COR-L47 (cell line): ENCODE measurements at regions not wholly inside any gene's neighbourhood (a gene's known extent, or its start where the extent isn't known, plus 50 kb on each side); places are given as distances from the start of the nearest gene placed in this dataset.
"Not testable (repeated sequence)": the region's sequence is repeated elsewhere in the genome, so short reads cannot be mapped to it uniquely, and the experiment has no call there.

Experiments used
- DNase-seq: peaks from one replicate; lab custom pipeline; 2025; lab: John Stamatoyannopoulos, UW

DNA sequence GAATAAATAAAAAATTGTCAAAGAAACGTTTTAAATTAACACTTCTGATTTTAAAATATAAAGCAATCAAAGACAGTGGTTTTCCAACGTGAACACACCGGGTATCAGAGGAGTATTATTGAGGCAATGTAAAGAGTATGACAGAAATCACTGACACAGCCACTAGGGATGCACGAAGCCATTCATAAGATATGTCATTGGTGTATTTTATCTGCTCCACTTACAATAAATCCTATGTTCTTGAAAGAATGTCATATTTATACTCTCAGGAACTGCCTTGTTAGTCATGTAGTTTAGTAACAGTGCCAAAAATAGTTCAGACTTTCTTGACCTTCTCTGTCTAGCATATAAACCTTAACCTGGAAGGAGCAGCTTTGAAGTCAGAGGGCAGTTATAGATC lies 835.0 kb upstream of the NCAM2 start:
- no peak for DNase-seq

DNA sequence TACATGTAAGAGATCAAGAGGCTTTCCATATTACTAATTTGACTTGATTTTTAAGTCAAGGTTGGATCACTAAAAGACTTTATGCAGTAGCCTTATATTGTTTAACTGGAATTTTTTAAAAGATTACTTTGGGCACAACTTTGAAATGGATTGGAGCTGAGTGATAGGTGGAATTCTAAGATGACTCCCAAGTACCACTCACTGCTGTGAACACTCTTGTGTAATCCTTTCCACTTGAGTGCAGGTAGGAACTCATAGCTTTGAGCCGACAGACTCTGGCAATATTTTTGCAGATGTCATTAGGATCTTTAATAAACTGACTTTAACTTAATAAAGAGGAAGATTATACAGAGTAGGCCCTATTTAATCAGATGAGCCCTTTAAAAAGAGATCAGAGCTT lies 831.1 kb upstream of the NCAM2 start:
- DNase-seq, result no peak

DNA sequence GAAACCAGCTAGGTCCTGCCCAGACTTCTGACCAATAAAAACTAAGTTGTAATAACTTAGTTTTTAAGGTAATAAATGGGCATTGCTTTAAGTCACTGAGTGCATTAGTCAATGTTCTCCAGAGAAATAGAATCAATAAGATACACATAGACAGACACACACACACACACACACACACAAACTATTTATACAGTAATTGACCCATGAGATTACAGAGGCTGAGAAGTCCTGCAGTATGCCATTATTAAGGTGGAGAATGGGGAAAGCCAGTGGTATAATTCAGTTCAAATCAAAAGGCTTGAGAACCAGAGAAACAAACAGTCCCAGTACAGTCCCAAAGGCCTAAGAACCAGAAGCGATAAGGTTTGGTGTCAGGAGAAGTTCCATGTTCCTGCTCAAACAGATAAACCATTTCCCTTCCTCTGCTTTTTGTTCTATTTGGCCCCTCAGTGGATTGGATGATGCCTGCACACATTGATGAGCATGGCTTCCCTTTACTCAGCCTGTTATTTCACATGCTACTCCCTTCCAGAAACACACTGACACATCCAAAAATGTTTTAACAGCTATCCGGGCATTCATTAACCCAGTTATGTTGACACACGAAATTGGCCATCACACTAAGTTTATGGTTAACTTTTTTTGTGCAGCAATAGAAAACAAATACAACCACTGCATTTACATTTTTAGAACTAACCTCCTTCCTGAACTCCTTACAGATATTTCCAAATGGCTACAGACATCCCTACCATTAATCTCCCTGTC lies 828.2 kb upstream of the NCAM2 start:
- no peak for DNase-seq

DNA sequence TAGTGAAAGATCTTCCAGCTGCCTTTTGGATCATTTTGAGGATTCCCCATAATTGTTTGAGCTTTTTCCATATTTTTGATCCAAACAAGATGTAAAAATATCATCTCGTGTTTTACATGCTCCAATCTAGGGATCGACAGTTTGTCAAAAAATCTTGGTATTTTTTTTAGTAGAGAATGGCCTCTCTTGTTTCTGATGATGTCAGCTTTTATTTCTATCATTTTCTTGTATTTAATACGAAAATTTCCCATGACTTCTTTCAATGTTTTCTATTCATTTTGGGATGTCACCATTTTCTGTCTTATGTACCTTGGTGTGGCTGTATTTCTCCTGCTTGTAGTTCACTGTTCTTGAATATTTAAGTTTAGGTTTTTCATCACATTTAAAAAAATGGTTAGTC lies 812.0 kb upstream of the NCAM2 start:
- no peak for DNase-seq

DNA sequence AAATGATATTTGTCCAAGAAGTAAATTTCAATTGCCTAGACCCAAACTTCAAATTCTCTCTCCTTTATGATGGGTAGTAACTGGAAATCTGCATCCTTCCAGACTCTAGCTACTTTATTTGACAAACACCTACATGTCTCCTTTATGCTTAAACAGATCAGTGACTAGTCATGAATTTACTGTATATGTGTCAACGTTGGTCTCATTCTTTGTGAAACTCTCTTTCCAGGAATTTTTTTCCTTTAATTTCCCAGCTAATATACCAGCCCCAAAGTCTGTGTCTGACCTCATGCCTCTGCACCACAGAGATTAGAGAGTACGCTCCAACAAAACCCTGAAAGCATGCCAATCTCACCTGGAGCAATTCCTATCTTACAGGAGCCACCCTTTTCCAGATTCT lies 811.2 kb upstream of the NCAM2 start:
- DNase-seq, result no peak

DNA sequence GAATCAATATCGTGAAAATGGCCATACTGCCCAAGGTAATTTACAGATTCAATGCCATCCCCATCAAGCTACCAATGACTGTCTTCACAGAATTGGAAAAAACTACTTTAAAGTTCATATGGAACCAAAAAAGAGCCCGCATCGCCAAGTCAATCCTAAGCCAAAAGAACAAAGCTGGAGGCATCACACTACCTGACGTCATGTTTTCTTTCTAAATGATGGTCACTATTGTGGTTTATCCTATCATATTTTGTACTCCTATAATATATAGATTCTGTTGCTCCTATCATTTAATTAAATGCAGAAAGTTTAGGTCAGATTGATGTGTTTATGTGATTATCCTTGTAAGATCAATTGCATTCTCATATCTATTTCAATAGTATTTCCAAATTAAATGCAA lies 796.9 kb upstream of the NCAM2 start:
- not testable (repeated sequence) for DNase-seq

DNA sequence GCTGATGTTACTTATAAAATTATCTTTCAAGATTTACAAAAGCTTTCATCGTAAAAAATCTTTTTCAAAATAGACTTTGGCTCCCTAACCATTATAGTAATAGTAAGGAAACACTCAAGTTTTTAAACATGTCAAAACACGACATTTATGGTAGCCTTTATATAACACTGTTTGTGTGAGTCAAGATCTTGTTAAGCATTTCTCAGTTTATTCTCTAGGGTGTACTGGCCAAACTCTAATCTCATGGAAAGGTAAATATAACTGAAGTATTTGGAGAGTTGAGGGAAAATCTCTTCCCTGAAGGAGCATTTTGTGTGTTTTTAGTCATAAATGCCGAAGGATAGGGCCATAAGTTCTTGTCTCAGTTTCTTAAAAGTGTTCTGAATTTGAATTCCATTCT lies 790.9 kb upstream of the NCAM2 start:
- DNase-seq, result no peak

DNA sequence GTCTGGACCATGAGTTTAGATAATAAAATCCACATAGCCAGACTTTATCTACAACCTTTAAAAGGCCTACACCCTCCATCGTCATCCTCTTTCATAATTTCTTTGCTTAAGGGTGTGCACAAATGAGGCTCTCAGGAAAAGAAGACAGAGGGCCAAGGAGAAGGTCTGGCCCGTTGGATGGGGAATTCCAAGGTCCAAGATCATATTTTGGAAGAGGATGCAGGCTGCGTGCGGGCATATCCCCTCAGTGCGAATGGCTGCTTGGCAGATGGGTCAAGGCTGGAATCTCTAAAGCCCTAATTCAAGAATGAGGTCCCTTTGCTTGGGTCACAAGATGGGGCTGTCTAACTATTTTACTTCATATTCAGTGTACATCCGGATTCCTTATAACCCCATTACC lies 782.2 kb upstream of the NCAM2 start:
- DNase-seq, result no peak

DNA sequence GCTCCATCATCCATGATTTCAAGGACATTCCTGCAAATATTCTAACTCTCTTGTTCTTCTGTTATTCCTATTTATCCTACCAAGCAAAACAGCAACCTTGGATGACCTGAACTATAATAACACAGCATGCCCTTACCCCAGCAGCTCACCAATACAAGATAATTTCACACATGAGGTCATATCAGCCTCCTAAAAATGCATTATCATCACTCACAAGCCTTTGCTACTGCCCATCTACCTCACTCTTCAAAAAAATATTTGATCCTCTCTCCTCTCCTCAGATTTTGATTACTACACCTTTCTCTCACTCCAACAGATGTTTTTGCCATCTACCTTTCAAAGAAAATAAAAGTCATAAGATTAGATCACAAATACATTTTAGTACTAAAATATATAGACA lies 777.6 kb upstream of the NCAM2 start:
- DNase-seq, result no peak

DNA sequence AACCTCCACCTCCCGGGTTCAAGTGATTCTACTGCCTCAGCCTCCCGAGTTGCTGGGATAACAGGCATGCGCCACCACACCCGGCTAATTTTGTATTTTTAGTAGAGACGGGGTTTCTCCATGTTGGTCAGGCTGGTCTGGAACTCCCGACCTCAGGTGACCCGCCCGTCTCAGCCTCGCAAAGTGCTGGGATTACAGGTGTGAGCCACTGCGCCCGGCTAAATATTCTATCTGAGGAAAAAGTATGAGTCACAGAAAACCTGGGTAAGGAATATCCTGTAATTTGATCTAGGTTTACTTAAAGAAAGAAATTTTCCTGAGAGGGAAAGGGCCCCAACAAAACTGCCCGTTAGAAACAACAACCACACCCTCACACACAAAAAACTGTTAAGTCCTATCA lies 776.2 kb upstream of the NCAM2 start:
- DNase-seq, result not testable (repeated sequence)

DNA sequence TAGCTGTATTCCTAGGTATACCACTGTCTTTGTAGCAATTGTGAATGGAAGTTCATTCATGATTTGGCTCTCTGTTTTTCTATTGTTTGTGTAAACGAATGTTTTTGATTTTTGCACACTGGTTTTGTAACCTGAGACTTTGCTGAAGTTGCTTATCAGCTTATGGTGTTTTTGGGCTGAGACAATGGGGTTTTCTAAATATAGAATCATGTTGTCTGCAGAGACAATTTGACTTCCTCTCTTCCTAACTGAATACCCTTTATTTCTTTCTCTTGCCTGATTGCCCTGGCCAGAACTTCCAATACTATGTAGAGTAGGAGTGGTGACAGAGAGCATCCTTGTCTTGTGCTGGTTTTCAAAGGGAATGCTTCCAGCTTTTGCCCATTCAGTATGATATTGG lies 761.6 kb upstream of the NCAM2 start:
- DNase-seq, result not testable (repeated sequence)

DNA sequence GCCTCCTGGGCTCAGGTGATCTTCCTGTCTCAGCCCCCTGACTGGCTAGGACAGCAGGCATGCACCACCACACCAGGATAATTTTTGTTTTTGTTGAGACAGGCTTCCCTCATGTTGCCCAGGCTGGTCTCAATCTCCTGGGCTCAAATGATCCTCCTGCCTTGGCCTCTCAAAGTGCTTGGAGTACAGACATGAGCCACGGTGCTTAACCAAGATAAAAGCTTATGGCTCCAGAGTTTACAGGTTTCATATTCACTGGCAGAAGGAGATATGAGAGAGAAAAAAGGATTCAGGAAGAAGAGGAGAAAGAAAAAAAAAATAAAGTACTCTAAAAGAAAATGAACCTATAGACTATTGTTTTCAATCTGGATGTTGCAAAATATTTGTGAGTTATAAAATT lies 748.8 kb upstream of the NCAM2 start:
- DNase-seq, result no peak

DNA sequence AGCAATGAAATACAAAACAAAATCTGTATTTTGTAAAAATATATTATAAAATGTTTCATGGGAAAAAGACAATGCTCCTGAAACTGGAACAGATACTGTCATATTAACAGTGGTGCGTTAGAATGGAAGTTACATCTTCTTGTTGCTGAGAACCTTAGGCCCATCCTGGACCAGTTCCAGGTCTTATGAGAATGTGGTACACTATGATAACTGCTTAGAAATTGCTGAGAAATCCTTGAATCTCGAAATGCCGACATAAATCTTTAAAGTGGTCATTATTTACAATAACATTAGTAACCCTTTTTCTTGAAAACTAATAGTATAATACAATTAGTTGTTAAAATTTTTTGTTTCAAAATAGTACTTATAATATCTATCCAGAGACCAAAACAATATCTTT lies 747.9 kb upstream of the NCAM2 start:
- DNase-seq, result no peak

DNA sequence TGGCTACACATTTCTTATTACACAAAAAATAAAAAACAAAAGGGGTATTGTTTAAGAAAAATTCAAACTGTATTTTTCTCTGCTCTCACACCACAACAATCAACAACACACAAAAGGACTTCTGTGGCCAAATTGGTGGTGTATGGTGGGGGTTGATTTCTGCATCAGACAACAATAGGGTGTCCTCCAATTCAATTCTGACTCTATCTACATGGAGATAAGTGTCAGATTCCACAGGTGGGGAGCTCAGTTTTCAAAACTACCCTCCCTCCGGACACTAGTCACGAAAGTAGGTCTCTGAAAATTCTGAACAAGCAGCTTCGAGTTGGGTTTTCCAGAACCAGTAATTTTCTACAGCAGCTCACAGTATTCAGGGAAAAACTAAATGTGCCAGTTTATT lies 744.9 kb upstream of the NCAM2 start:
- no peak for DNase-seq

DNA sequence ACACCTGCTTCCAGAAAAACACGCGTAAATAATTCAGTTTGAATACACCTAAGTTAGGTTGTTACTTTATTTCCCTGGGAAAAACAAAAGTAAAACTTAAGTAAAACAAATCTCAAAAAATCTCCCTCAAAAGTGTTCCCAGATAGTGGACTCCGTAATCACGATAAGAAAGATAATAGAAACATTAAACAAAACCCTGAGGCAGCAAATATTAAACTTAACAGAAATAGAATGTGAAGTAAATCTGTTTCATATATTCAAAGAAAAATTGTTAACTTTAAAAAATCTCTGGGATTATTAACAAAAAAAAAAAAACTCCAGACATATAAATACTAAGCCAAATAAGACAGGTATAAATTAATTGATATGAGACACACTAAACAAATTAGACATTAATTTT lies 743.2 kb upstream of the NCAM2 start:
- DNase-seq, result no peak

DNA sequence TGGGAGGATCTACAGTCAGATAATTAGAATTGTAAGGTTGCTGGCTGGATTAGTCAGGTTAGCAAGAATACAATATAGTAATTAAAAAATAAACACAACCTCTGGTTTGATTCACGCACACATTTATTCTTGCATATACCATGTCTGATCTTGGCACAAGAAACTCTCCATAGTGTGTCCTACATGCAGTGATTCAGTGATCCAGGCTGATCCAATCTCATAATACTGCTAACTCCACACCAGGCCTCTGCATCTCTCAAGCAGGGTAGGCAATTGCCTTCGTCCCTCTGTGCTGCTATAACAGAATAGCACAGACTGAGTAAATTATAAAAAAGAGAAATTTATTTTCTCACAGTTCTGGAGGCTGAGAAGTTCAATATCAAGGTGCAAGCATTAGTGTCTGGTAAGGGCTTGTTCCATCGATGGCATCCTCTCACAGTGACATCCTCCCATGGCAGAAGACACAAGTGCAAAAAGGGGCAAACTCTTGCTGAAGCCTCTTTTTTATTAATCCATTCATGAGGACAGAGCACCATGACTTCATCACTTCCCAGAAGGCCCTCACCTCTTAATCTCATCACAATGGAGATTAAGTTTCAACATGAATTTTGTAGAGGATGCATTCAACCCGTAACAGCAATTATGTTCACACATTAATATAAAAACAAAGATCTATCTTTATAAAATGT lies 741.0 kb upstream of the NCAM2 start:
- DNase-seq, result no peak

DNA sequence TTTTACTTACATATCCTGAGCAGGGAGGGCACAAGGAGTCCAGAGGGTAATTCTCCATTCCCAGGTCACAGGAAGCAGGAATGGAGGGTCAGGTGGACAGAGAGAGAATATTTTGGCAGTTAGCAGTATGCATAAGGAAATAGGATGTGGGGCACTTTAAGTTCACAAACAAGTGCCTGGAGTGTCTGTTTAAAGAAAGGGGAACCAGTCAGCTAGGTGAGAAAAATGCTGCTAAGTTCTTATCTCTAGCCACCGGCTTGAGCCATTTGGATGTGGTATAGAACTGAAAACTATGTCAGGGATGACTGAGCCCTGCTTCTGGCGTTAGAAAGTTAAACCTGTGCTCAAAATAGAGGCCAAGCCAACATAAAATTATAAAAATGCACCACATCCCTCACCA lies 739.7 kb upstream of the NCAM2 start:
- DNase-seq, result no peak

DNA sequence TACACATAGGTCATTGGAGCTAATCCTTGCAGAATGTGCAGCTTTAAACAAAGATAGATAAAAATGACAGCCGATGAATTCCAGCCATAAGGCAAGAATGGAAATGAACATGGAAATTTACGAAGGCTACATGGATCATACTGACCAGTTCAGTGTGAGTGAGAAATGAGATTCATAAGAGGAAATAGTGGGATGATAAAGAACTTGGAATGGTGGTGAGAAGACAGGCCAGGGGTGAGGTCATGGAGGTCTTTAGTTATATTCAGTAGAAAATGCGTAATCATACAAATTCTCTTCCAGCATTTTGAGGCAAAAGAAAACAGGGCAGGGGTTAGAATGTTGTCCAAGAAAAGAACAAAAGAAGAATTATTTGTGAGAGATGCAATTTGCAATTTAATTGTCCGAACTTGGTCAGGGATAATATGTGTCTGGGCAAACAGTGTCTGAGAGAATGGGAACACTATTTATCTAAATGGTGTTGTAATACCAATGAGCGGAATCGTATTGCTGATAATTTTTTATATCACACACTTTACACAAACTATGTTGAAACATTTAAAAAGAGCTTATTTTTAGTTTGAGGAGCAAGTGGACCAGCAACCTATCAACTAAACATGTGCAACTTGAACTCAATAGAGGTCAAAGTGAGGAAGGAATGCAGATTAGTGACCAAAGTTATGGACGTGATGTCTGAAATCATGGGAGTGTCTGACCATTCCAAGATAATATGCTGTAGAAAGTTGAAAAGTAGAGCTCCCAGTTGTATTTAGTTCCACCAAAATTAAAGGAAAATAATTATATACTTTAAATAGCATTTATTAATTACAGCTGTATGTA lies 739.0 kb upstream of the NCAM2 start:
- no peak for DNase-seq

DNA sequence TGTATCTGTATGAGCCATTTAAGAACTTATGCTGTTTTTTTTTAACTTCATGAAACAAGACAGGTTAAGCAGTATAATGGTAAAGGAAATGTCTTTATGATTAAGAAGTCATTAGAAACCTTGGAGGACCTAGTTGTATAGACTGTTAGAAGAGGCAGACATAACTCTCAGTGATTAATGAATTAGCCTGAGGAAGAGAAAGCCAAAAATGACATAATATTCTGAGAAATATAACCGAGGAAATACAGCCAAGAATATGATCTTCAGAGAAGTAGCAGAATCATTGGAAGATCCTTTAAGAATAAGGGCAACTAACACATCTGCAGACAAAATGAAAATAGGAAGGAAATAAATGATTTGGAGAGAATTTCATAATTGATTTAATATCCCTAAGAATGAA lies 738.1 kb upstream of the NCAM2 start:
- DNase-seq, result no peak

DNA sequence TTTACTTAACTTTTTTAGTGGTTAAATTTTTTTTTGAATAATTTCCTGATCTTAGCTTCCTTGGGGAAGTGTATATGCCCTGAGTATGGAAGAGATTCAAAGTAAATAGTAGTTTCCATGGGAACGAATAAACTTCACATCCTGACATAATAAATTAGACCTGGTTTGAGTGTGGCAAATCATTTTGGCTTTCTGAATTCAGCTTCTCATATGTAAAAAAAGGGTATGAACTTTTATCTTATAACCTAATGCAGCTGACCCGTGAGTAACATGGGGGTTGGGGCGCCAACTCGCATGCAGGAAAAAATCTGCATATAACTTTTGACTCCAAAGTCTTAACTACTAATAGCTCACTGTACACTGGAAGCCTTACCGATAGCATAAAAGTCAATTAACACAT lies 736.8 kb upstream of the NCAM2 start:
- DNase-seq, result no peak

DNA sequence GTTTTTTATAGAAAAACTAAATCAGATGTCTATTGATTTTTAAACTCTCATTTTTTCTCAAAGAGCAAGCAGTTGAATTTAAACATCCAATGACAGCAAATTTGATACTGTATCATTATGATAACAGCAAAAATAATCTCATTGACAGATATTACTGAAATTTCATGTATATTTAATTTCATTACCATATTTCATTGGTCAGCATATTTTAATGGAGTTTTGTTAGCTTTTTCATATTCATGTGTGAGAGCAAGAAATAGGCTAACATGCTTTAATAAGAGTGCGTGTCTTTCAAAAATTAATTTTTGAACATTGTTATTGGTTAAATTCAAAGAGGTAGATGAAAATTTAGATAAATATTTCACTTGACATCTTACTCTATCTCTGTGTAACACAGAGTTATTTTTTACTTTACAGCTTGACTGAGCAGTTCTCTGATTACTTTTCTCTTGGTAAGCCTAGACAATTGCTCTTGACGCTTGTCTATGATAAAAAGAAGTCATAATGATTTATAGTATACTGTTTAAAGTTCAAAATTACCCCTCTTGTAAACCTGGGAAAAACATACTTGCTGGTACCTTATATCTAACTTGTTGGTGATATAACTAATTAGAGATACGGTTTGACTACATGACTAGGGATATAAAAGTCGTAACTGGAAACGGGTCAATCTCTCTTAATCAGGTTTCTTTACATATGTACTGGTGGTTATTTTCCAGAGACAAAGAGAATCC lies 732.3 kb upstream of the NCAM2 start:
- DNase-seq, result no peak

DNA sequence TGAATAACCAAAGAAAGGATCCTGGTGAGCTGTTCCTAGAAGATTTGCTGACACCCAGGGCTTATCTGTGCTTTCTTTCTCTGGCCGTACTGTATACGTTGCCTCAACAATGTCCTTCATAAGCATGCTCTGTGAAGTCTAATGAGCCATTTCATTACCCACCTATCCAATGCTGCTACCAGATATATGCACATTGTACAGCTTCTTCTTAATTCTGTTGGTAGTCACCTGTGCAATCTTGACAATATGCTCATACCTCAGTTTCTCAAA lies 731.8 kb upstream of the NCAM2 start:
- DNase-seq, result no peak
